GM23338 (cell line): ENCODE measurements at regions not wholly inside any gene's neighbourhood (a gene's known extent, or its start where the extent isn't known, plus 50 kb on each side); places are given as distances from the start of the nearest gene placed in this dataset.

Experiments used
- ATAC-seq: fragments of 200-7000 bp; cut with Tn5 transposase; 3 replicates; pipeline ENCODE4 v1.9.1; 2020
- DNase-seq: peaks from one replicate; pipeline ENCODE4 v3.0.0-alpha.2; 2015; ENCODE audit warnings: low spot score
- H2AFZ ChIP-seq: fragments of 200-600 bp; sonication (generic); 2 replicates; pipeline ENCODE4 v1.8.0; 2016; ENCODE audit warnings: antibody characterized with exemption, mild to moderate bottlenecking, moderate library complexity
- H3F3A ChIP-seq: fragments of 200-600 bp; sonication (generic); replicated peaks from 2 replicates; pipeline ENCODE4 v1.8.0; 2017; ENCODE audit warnings: antibody characterized with exemption, mixed run types, low read depth
- H3K27ac ChIP-seq: fragments of 200-600 bp; sonication (generic); 2 replicates; pipeline ENCODE4 v1.6.1; 2016; ENCODE audit warnings: low read depth
- H3K27me3 ChIP-seq: fragments of 200-600 bp; sonication (generic); 2 replicates; pipeline ENCODE4 v1.8.0; 2016; ENCODE audit warnings: mild to moderate bottlenecking, mixed run types, moderate library complexity; ENCODE audit not compliant: insufficient read depth
- H3K36me3 ChIP-seq: fragments of 200-600 bp; sonication (generic); 2 replicates; pipeline ENCODE4 v1.8.0; 2016; ENCODE audit warnings: mild to moderate bottlenecking; ENCODE audit not compliant: insufficient read depth
- H3K4me1 ChIP-seq: fragments of 200-600 bp; sonication (generic); 2 replicates; pipeline ENCODE4 v1.8.0; 2016; ENCODE audit warnings: mild to moderate bottlenecking, moderate library complexity; ENCODE audit not compliant: insufficient read depth
- H3K4me2 ChIP-seq: fragments of 200-600 bp; sonication (generic); 2 replicates; pipeline ENCODE4 v1.7.1; 2017; ENCODE audit warnings: mixed run types
- H3K4me3 ChIP-seq: fragments of 200-600 bp; sonication (generic); 2 replicates; pipeline ENCODE4 v1.6.1; 2016; ENCODE audit warnings: mixed run types
- H3K79me2 ChIP-seq: fragments of 200-600 bp; sonication (generic); replicated peaks from 2 replicates; pipeline ENCODE4 v1.8.0; 2017; ENCODE audit warnings: mild to moderate bottlenecking; ENCODE audit not compliant: insufficient read depth
- H3K9me2 ChIP-seq: fragments of 200-600 bp; sonication (generic); 2 replicates; pipeline ENCODE4 v1.8.0; 2017; ENCODE audit not compliant: insufficient read depth
- H4K20me1 ChIP-seq: fragments of 200-600 bp; sonication (generic); replicated peaks from 2 replicates; pipeline ENCODE4 v1.8.0; 2017; ENCODE audit warnings: mild to moderate bottlenecking; ENCODE audit not compliant: insufficient read depth
- H3K27ac Mint-ChIP-seq: 2 replicates; pipeline ENCODE4 v1.8.0; 2020; ENCODE audit warnings: inconsistent platforms, mild to moderate bottlenecking, moderate library complexity, mixed read lengths
- H3K27me3 Mint-ChIP-seq: 3 replicates; pipeline ENCODE4 v1.8.0; 2022; ENCODE audit warnings: low read depth, mild to moderate bottlenecking, moderate library complexity, mixed read lengths, inconsistent platforms; ENCODE audit not compliant: insufficient read depth, poor library complexity
- H3K36me3 Mint-ChIP-seq: 3 replicates; pipeline ENCODE4 v1.8.0; 2021; ENCODE audit warnings: low read depth, mild to moderate bottlenecking, inconsistent platforms, moderate library complexity, mixed read lengths
- H3K4me1 Mint-ChIP-seq: 3 replicates; pipeline ENCODE4 v1.8.0; 2020; ENCODE audit warnings: mild to moderate bottlenecking, inconsistent platforms, mixed read lengths
- H3K4me3 Mint-ChIP-seq: 3 replicates; pipeline ENCODE4 v1.8.0; 2021; ENCODE audit warnings: moderate library complexity, mild to moderate bottlenecking, inconsistent platforms, mixed read lengths
- H3K9me3 Mint-ChIP-seq: 3 replicates; pipeline ENCODE4 v1.8.0; 2020; ENCODE audit warnings: moderate library complexity, mild to moderate bottlenecking, inconsistent platforms, mixed read lengths
- NANOG ChIP-seq: IDR thresholded peaks from 2 replicates; pipeline ENCODE4 v1.6.1; 2016; ENCODE audit warnings: antibody characterized with exemption, borderline replicate concordance
- STAT1 ChIP-seq: IDR thresholded peaks from one replicate; pipeline ENCODE4 v1.6.1; 2016; ENCODE audit warnings: antibody characterized with exemption; ENCODE audit not compliant: unreplicated experiment
- ZNF114 ChIP-seq: fragments of 250-450 bp; sonication (Bioruptor Pico); IDR thresholded peaks from 2 replicates; pipeline ENCODE4 v1.5.0; 2020; ENCODE audit warnings: mild to moderate bottlenecking, moderate library complexity
- TF ChIP-seq, protein P1 (sequence below): fragments of 250-450 bp; sonication (Bioruptor Pico); IDR thresholded peaks from 2 replicates; pipeline ENCODE4 v1.5.0; 2020; ENCODE audit warnings: mild to moderate bottlenecking, moderate library complexity
- TF ChIP-seq, protein P2 (sequence below): IDR thresholded peaks from one replicate; pipeline ENCODE4 v1.6.1; 2018; ENCODE audit warnings: antibody characterized with exemption; ENCODE audit not compliant: unreplicated experiment

GRCh38 chr4:160880180-160880579, 1283.6 kb downstream of the FSTL5 start (continued):
- TF ChIP-seq, protein P1, sequence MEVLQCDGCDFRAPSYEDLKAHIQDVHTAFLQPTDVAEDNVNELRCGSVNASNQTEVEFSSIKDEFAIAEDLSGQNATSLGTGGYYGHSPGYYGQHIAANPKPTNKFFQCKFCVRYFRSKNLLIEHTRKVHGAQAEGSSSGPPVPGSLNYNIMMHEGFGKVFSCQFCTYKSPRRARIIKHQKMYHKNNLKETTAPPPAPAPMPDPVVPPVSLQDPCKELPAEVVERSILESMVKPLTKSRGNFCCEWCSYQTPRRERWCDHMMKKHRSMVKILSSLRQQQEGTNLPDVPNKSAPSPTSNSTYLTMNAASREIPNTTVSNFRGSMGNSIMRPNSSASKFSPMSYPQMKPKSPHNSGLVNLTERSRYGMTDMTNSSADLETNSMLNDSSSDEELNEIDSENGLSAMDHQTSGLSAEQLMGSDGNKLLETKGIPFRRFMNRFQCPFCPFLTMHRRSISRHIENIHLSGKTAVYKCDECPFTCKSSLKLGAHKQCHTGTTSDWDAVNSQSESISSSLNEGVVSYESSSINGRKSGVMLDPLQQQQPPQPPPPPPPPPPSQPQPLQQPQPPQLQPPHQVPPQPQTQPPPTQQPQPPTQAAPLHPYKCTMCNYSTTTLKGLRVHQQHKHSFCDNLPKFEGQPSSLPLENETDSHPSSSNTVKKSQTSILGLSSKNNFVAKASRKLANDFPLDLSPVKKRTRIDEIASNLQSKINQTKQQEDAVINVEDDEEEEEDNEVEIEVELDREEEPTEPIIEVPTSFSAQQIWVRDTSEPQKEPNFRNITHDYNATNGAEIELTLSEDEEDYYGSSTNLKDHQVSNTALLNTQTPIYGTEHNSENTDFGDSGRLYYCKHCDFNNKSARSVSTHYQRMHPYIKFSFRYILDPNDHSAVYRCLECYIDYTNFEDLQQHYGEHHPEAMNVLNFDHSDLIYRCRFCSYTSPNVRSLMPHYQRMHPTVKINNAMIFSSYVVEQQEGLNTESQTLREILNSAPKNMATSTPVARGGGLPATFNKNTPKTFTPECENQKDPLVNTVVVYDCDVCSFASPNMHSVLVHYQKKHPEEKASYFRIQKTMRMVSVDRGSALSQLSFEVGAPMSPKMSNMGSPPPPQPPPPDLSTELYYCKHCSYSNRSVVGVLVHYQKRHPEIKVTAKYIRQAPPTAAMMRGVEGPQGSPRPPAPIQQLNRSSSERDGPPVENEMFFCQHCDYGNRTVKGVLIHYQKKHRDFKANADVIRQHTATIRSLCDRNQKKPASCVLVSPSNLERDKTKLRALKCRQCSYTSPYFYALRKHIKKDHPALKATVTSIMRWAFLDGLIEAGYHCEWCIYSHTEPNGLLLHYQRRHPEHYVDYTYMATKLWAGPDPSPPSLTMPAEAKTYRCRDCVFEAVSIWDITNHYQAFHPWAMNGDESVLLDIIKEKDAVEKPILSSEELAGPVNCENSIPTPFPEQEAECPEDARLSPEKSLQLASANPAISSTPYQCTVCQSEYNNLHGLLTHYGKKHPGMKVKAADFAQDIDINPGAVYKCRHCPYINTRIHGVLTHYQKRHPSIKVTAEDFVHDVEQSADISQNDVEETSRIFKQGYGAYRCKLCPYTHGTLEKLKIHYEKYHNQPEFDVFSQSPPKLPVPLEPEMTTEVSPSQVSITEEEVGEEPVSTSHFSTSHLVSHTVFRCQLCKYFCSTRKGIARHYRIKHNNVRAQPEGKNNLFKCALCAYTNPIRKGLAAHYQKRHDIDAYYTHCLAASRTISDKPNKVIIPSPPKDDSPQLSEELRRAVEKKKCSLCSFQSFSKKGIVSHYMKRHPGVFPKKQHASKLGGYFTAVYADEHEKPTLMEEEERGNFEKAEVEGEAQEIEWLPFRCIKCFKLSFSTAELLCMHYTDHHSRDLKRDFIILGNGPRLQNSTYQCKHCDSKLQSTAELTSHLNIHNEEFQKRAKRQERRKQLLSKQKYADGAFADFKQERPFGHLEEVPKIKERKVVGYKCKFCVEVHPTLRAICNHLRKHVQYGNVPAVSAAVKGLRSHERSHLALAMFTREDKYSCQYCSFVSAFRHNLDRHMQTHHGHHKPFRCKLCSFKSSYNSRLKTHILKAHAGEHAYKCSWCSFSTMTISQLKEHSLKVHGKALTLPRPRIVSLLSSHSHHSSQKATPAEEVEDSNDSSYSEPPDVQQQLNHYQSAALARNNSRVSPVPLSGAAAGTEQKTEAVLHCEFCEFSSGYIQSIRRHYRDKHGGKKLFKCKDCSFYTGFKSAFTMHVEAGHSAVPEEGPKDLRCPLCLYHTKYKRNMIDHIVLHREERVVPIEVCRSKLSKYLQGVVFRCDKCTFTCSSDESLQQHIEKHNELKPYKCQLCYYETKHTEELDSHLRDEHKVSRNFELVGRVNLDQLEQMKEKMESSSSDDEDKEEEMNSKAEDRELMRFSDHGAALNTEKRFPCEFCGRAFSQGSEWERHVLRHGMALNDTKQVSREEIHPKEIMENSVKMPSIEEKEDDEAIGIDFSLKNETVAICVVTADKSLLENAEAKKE (CRISPR knock-in tag): no peak
- TF ChIP-seq, protein P2, sequence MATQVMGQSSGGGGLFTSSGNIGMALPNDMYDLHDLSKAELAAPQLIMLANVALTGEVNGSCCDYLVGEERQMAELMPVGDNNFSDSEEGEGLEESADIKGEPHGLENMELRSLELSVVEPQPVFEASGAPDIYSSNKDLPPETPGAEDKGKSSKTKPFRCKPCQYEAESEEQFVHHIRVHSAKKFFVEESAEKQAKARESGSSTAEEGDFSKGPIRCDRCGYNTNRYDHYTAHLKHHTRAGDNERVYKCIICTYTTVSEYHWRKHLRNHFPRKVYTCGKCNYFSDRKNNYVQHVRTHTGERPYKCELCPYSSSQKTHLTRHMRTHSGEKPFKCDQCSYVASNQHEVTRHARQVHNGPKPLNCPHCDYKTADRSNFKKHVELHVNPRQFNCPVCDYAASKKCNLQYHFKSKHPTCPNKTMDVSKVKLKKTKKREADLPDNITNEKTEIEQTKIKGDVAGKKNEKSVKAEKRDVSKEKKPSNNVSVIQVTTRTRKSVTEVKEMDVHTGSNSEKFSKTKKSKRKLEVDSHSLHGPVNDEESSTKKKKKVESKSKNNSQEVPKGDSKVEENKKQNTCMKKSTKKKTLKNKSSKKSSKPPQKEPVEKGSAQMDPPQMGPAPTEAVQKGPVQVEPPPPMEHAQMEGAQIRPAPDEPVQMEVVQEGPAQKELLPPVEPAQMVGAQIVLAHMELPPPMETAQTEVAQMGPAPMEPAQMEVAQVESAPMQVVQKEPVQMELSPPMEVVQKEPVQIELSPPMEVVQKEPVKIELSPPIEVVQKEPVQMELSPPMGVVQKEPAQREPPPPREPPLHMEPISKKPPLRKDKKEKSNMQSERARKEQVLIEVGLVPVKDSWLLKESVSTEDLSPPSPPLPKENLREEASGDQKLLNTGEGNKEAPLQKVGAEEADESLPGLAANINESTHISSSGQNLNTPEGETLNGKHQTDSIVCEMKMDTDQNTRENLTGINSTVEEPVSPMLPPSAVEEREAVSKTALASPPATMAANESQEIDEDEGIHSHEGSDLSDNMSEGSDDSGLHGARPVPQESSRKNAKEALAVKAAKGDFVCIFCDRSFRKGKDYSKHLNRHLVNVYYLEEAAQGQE: no peak

DNA sequence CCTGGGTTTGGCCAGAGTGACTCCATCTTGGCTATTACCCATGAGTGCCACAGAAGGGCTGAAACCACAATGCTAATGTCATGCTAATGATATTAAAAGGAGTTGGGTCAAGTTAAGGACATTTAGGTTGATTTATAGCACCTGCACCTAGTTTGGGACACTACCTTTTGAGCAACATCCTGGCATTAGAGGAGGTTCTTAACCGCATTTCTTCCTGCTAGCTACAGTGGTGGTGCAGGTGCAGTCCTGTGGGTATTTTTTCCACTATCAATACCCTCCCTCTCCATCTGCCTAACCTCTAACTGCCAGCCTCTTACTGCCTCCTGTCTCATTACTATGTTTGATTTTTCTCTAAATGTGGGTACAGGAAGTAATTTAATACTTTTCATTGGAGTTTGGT, 1276.1 kb downstream of the FSTL5 start:
- Mint-ChIP-seq H3K27ac (no peak overlapping the region), H3K27me3 (peaks cover 2% of the 10 kb centered on the region), H3K4me3 (no peak overlapping the region), H3K36me3 (peaks cover 3% of the 10 kb centered on the region; the same call in 2 of the 3 replicates), H3K4me1 (no peaks in the 10 kb centered on the region), H3K9me3 (peaks cover 25% of the 10 kb centered on the region)
- no peak overlapping the region for H2AFZ ChIP-seq
- no peaks in the 10 kb centered on the region for H3K9me2 ChIP-seq
- H3K4me2 ChIP-seq: no peak overlapping the region
- H3K4me1 ChIP-seq: no peaks in the 10 kb centered on the region
- no peaks in the 10 kb centered on the region for H3K27me3 ChIP-seq
- H3K79me2 ChIP-seq: no peaks in the 10 kb centered on the region
- 0 out of 2 replicates have a peak, but pooled peaks cover 2% of the 10 kb centered on the region for H3K36me3 ChIP-seq
- H3F3A ChIP-seq: no peaks in the 10 kb centered on the region
- no peaks in the 10 kb centered on the region for H4K20me1 ChIP-seq
- no peak for DNase-seq
- H3K4me3 ChIP-seq: no peak overlapping the region
- ATAC-seq: no peak
- no peak overlapping the region for H3K27ac ChIP-seq
- TF ChIP-seq NANOG (no peak), STAT1 (no peak), ZNF114 (no peak)
- TF ChIP-seq, protein P1 (CRISPR knock-in tag): no peak
